Muscle of leg (tissue), 3 donors: ENCODE measurements at regions not wholly inside any gene's neighbourhood (a gene's known extent, or its start where the extent isn't known, plus 50 kb on each side); places are given as distances from the start of the nearest gene placed in this dataset.

Source experiments
- DNase-seq: peaks from one replicate; pipeline ENCODE4 v3.0.0; 2013
- H3K27ac ChIP-seq: one replicate; pipeline ENCODE4 v1.5.1; 2013; ENCODE audit warnings: mild to moderate bottlenecking, low read length, control low read depth
- H3K27me3 ChIP-seq: one replicate; pipeline ENCODE4 v1.6.1; 2013; ENCODE audit warnings: low read length; ENCODE audit not compliant: control insufficient read depth, insufficient read depth
- H3K36me3 ChIP-seq: one replicate; pipeline ENCODE4 v1.6.1; 2013; ENCODE audit warnings: low read length; ENCODE audit not compliant: control insufficient read depth, insufficient read depth
- H3K4me1 ChIP-seq: one replicate; pipeline ENCODE4 v1.6.1; 2013; ENCODE audit warnings: low read length; ENCODE audit not compliant: control insufficient read depth, insufficient read depth
- H3K4me3 ChIP-seq: one replicate; pipeline ENCODE4 v1.5.1; 2013; ENCODE audit warnings: low read length, control low read depth
- H3K9me3 ChIP-seq: replicated peaks from 2 replicates; pipeline ENCODE4 v1.6.1; 2013; ENCODE audit warnings: low read depth, low read length; ENCODE audit not compliant: control insufficient read depth
- WGBS: methylation state at CpG from one replicate; pipeline ENCODE4 v1.1.5; 2013; ENCODE audit warnings: missing lambda C conversion rate; ENCODE audit not compliant: insufficient coverage; 5-methylcytosine and 5-hydroxymethylcytosine counted together

DNA sequence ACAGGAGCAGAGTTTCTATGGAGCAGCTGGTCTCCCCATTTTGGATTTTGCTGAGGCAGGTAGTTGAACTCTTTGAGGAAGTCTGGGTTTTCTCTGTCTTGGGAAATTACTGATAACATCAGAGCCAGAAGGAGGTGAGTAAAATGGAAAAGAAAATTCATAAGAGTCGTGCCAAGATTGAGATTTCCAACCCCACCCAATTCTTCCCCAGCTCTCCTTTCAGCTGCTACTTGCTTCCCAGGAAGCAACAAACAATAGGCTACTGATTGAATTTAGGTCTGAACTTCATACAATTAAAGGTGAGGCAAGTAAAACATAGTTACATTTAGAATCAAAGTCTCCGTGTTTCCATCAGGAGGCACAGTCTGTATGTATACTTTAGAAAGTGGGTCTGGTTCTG lies 54.6 kb upstream of the EOLA2 start:
- no peaks in the 10 kb centered on the region for H3K9me3 ChIP-seq
- peaks cover 6% of the 10 kb centered on the region for H3K4me1 ChIP-seq
- no peaks in the 10 kb centered on the region for H3K27me3 ChIP-seq
- no CpG with 5 or more reads among the region's 2 CpGs for WGBS
- no peaks in the 10 kb centered on the region for H3K36me3 ChIP-seq
- DNase-seq: no peak
- no peak overlapping the region for H3K4me3 ChIP-seq
- peak overlapping the region; percentile 32 for H3K27ac ChIP-seq

DNA sequence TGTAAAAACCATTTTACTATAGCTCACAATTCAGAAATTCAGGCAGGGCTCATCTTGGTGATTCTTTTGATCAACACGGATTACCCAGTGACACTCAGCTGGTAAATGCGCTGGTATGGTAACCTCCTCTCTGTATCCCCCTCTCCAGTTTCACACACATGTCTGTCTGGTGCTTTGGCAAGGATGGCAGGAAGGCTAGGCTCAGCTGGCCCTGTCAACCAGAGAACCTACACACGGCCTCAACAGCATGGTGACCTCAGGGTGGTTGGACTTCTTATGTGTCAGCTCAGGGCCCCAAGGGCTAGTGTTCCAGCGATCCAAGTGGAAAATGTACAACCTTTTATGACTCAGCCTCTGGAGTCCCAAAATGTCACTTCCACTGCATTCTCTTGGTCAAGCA lies 55.7 kb upstream of the EOLA2 start:
- Histone ChIP-seq H3K36me3 (no peaks in the 10 kb centered on the region), H3K4me1 (peaks cover 6% of the 10 kb centered on the region), H3K9me3 (no peaks in the 10 kb centered on the region), H3K27me3 (no peaks in the 10 kb centered on the region), H3K27ac (peak overlapping the region; percentile 62), H3K4me3 (no peak overlapping the region)
- 76% methylated on average over 2 of the region's 4 CpGs for WGBS
- peak; percentile 54 for DNase-seq

DNA sequence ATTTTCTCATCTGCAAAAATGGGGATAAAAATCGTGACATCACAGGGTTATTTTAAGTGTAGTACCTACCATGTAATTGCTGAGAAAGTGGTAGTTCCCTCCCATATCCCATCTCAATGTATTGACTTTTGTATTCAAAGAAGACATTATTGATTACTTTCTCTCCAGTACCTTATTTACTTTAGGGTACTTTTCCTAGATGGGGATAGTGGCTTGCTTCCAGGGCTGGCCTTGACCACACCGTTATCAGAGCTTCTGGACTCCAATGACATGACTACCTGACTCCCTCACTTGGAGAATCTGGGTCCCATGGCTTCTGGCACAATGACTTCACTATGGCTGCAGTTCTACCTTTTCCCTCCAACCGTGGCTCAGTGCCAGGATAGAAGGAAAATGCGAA lies 58.2 kb upstream of the EOLA2 start:
- WGBS: no CpG with 5 or more reads among the region's 4 CpGs
- peaks cover 6% of the 10 kb centered on the region for H3K4me1 ChIP-seq
- no peaks in the 10 kb centered on the region for H3K9me3 ChIP-seq
- H3K36me3 ChIP-seq: no peaks in the 10 kb centered on the region
- no peak for DNase-seq
- H3K27me3 ChIP-seq: peaks cover 2% of the 10 kb centered on the region
- H3K27ac ChIP-seq: no peak overlapping the region
- H3K4me3 ChIP-seq: no peak overlapping the region

DNA sequence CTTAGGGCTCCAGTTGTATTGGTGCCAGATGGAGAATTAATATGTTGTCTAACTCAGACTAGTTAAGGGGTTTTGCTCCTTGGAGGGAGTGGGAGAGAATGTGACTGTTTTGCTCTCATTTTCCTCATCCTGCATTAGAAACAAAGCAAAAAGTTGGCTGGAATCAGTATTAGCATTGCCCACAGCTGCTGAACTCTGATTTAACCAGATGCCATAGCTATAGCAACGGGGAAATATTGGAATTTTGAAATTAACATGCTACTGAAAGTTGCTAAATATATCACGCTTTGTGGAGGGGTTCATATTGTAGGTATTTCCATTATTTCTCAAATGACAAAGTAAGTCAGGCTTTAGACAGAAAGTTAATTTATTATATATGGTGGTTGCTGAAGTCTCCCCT lies 66.7 kb upstream of the EOLA2 start:
- DNase-seq: peak; percentile 67
- H3K4me3 ChIP-seq: no peak overlapping the region
- no peaks in the 10 kb centered on the region for H3K4me1 ChIP-seq
- WGBS: no CpG with 5 or more reads among the region's 2 CpGs
- peak overlapping the region; percentile 55 for H3K27ac ChIP-seq
- no peaks in the 10 kb centered on the region for H3K36me3 ChIP-seq
- H3K27me3 ChIP-seq: peaks cover 4% of the 10 kb centered on the region
- H3K9me3 ChIP-seq: no peaks in the 10 kb centered on the region

DNA sequence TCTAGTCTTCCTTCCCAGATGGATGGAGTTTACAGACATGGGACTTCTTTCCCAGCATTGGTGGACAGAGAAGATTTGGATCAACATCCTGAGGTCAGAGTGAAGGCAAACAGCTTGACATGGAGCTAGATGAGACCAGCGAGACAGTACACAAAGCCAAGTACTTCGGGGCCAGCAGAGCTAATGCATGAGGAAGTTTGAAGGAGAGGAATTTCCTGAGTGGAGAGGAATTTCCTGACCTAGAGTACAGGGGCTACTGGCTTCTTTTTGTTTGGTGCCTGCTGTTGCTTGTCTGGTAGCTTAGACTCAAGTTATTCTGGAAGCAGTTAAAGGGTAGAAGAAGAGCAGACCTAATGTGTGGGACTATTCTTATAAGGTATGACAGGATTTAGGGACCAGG lies 69.1 kb upstream of the EOLA2 start:
- 80% methylated on average over 1 of the region's 2 CpGs for WGBS
- Histone ChIP-seq H3K27ac (no peak overlapping the region), H3K27me3 (peaks cover 7% of the 10 kb centered on the region), H3K4me3 (no peak overlapping the region), H3K4me1 (no peaks in the 10 kb centered on the region), H3K36me3 (no peaks in the 10 kb centered on the region), H3K9me3 (no peaks in the 10 kb centered on the region)
- peak; percentile 16 for DNase-seq

DNA sequence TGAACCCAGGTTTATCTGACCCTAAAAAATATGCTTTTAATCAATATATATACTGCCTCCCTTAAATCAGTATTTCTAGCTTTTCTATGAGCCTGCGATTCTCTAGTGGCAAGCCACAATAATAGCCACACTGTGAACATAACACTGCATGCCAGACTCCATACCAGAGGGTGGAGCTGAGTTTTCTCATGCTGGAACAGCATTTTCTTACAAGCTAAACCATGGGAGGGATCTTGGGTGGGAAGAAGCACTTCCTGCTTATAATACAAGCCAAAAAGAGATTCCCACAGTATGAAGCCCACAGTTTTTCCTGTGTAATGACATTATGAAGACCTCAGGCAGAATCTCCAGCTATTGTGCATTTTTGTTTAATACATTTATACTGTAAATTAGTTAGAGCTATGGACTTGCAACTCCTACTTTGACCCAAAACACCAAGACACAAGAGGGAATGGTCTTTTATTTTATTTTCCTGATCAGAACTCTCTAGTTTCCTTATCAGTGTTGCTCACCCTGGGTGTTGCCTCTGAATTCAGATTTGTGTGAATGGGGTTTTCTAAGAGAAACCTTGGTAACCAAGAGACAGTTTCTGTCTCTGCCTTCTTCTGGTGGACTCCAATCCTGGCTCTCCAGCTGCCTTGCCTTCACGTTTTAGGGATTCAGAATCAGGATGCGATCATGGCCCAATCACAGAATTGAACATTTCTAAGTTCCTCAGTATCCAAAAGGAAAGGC lies 74.5 kb upstream of the EOLA2 start:
- Histone ChIP-seq H3K27me3 (peaks cover 3% of the 10 kb centered on the region), H3K4me3 (no peak overlapping the region), H3K27ac (no peak overlapping the region), H3K9me3 (no peaks in the 10 kb centered on the region), H3K36me3 (no peaks in the 10 kb centered on the region), H3K4me1 (no peaks in the 10 kb centered on the region)
- 69% methylated on average over 2 of the region's 3 CpGs for WGBS
- DNase-seq: no peak

DNA sequence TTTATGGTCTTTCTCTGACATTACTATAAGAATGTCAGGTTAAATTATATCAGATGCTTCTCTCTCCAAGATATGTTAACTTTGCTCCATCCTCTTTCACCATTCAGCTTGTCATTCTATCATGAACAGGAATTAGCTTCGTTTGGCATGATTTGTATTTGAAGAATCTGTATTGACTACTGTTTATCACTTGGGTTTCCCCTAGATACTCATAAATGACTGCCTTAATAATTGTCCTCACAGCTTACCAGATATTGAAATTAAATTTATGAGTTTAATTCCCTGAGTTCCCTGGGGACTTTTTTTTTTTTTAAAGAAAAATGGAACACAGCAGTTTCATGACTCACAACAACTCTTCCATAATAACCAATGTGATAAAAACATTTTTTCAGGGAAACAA lies 76.2 kb upstream of the EOLA2 start:
- Histone ChIP-seq H3K4me1 (no peaks in the 10 kb centered on the region), H3K27ac (no peak overlapping the region), H3K4me3 (no peak overlapping the region), H3K27me3 (peaks cover 3% of the 10 kb centered on the region), H3K36me3 (no peaks in the 10 kb centered on the region), H3K9me3 (no peaks in the 10 kb centered on the region)
- WGBS: no CpG with 5 or more reads among the region's 1 CpG
- no peak for DNase-seq

DNA sequence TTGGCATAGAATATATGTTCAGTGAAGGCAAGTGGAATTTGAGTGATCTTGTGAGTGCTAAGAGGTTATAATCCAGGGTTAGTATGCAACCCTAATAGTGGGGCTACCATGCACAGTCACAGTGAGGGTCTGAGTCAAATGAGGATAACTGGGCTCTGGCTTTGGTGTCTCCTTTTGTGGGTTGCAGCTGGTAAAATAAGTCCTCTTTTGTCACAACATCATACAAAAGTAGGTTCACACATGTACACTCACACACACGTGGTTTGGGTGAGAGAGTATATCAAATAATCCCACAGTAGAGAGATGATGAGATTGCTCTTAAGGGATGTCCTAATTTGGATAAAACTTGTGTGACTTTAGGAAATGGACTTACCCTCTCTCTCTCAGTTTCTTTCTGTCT lies 79.6 kb upstream of the EOLA2 start:
- Histone ChIP-seq H3K9me3 (no peaks in the 10 kb centered on the region), H3K36me3 (no peaks in the 10 kb centered on the region), H3K4me1 (no peaks in the 10 kb centered on the region), H3K27ac (no peak overlapping the region), H3K27me3 (peaks cover 4% of the 10 kb centered on the region), H3K4me3 (no peak overlapping the region)
- WGBS: no CpG with 5 or more reads among the region's 1 CpG
- DNase-seq: no peak

DNA sequence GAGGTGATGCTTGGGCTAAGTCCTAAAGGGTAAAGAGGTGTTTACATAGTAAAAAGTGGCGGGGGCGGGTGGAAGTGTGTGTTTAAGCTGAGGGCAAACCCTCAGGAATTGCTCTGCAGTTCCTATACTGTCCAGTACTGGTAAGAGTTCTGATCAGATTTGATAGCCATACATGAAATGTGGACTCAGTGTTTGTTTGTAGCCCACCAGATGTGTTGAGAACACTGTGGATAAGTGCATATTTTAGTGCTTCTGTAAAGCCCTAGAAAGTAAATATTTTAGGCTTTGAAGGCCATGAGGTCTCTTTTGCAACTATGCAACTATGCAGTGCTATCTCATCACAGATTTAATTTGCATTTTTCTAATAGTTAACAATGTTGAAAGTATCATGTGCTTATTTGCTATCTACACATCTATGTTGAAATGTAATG lies 80.7 kb upstream of the EOLA2 start:
- Histone ChIP-seq H3K27ac (no peak overlapping the region), H3K27me3 (peaks cover 4% of the 10 kb centered on the region), H3K9me3 (no peaks in the 10 kb centered on the region), H3K36me3 (no peaks in the 10 kb centered on the region), H3K4me3 (no peak overlapping the region), H3K4me1 (no peaks in the 10 kb centered on the region)
- DNase-seq: no peak
- 57% methylated on average over 1 of the region's 2 CpGs for WGBS

DNA sequence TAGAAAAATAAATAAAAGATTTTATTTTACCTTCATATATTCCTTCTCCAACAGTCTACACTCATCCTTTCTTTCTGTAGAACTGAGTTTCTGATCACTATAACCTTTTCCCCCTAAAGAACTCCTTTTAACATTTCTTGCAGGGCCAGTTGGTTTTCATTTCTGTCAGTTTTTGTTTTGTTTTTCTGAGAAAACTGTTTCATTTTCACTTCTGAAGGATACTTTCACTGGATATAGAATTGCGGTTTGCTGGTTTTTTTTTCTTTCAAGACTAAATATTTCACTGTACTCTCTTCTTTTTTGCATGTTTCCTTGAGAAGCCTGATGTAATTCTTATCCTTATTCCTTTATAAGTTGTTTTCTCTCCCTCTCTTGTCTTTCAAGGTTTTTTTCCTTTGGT lies 90.4 kb upstream of the EOLA2 start:
- no peaks in the 10 kb centered on the region for H3K36me3 ChIP-seq
- H3K27ac ChIP-seq: no peak overlapping the region
- WGBS: no CpG with 5 or more reads among the region's 1 CpG

DNA sequence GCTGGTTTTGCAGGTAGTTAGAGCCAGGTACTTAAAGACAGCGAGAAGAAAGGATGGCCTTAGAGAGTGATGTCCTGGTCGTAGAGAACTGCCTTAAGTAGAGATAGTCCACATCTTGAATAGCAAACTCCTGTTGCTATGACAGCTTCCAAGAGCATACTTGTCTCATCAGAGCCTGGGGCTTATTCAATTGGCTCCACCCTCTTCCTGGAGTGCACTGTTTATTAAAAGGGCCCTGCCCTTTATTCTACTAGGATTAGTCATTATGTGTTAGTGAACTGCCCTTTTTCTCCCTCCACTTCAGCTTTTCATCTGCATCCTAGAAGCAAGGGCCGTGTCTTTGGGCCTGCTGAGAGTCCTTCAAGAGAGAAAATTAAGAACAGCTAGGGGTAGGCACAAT lies 94.5 kb upstream of the EOLA2 start:
- no peaks in the 10 kb centered on the region for H3K36me3 ChIP-seq
- DNase-seq: peak; percentile 8
- H3K9me3 ChIP-seq: peaks cover 4% of the 10 kb centered on the region
- H3K4me3 ChIP-seq: no peak overlapping the region
- H3K27me3 ChIP-seq: no peaks in the 10 kb centered on the region
- 20% methylated on average over 1 of the region's 3 CpGs for WGBS
- no peak overlapping the region for H3K27ac ChIP-seq
- no peaks in the 10 kb centered on the region for H3K4me1 ChIP-seq

More for the DNA sequence above, 90.4 kb upstream of the EOLA2 start:
- Histone ChIP-seq H3K27me3 (no peaks in the 10 kb centered on the region), H3K4me1 (no peaks in the 10 kb centered on the region), H3K4me3 (no peak overlapping the region), H3K9me3 (peaks cover 4% of the 10 kb centered on the region)
- DNase-seq: no peak
